PC-3 (cell line): ENCODE measurements at regions not wholly inside any gene's neighbourhood (a gene's known extent, or its start where the extent isn't known, plus 50 kb on each side); places are given as distances from the start of the nearest gene placed in this dataset.

Experiments
- EZH2 ChIP-seq: fragments of 300-600 bp; sonication (generic); IDR thresholded peaks from one replicate; pipeline ENCODE4 v1.6.1; 2017; ENCODE audit warnings: antibody characterized with exemption, mild to moderate bottlenecking, low read length; ENCODE audit not compliant: unreplicated experiment
- EZH2phosphoT487 ChIP-seq: fragments of 300-600 bp; sonication (generic); IDR thresholded peaks from 2 replicates; pipeline ENCODE4 v1.6.1; 2018; ENCODE audit warnings: mild to moderate bottlenecking, antibody characterized with exemption, low read length, borderline replicate concordance
- TF ChIP-seq, protein P1 (sequence below): fragments of 300-600 bp; sonication (generic); conservative IDR thresholded peaks from 2 replicates; pipeline ENCODE4 v1.5.1; 2017; ENCODE audit warnings: antibody characterized with exemption, low read depth, mild to moderate bottlenecking, low read length

DNA sequence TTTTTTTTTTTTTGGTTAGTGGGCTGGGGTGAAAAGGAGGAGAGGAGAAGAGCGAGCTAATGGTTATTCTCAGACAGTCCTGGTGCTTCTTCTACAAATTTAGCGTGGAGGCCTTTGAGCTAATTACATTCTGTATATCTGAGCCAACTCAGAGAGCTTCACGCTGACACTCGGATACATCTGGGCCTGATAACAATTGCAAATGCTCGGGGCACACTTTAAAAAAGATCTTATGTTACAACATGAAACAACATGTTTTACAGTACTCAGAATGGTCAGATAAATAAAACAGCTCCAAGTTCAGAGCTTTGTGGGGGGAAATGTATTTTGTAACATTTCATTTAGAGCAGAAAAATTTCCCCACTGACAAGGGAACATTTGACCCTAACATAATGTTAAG is 966.9 kb upstream of the NR2F2 start:
- TF ChIP-seq, protein P1, sequence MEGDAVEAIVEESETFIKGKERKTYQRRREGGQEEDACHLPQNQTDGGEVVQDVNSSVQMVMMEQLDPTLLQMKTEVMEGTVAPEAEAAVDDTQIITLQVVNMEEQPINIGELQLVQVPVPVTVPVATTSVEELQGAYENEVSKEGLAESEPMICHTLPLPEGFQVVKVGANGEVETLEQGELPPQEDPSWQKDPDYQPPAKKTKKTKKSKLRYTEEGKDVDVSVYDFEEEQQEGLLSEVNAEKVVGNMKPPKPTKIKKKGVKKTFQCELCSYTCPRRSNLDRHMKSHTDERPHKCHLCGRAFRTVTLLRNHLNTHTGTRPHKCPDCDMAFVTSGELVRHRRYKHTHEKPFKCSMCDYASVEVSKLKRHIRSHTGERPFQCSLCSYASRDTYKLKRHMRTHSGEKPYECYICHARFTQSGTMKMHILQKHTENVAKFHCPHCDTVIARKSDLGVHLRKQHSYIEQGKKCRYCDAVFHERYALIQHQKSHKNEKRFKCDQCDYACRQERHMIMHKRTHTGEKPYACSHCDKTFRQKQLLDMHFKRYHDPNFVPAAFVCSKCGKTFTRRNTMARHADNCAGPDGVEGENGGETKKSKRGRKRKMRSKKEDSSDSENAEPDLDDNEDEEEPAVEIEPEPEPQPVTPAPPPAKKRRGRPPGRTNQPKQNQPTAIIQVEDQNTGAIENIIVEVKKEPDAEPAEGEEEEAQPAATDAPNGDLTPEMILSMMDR = no peak
- TF ChIP-seq EZH2 (no peak), EZH2phosphoT487 (no peak)
